Liver (tissue), 8 donors: ENCODE measurements at regions not wholly inside any gene's neighbourhood (a gene's known extent, or its start where the extent isn't known, plus 50 kb on each side); places are given as distances from the start of the nearest gene placed in this dataset.

Experiments
- DNase-seq: peaks from one replicate; pipeline ENCODE4 v3.0.0-alpha.2; 2017; ENCODE audit warnings: low spot score
- H3K27ac ChIP-seq, 2 donors: one replicate each; pipeline ENCODE4 v1.7.0; 2013; ENCODE audit warnings: inconsistent platforms in 2 of 2, low read length in 2 of 2, control low read depth in 1 of 2, low read depth in 1 of 2, mild to moderate bottlenecking in 1 of 2
- H3K27me3 ChIP-seq, 4 donors: one replicate each; pipeline versions ENCODE4 v1.6.1 to v1.7.0; 2013; ENCODE audit warnings: low read length in 3 of 4, inconsistent platforms in 1 of 4, mild to moderate bottlenecking in 1 of 4, moderate library complexity in 1 of 4; ENCODE audit not compliant: control insufficient read depth in 4 of 4, insufficient read depth in 4 of 4
- H3K36me3 ChIP-seq, 4 donors: one replicate each; pipeline versions ENCODE4 v1.6.1 to v1.7.0; 2013; ENCODE audit warnings: low read length in 3 of 4, mild to moderate bottlenecking in 3 of 4, low read depth in 1 of 4, moderate library complexity in 1 of 4; ENCODE audit not compliant: control insufficient read depth in 4 of 4, insufficient read depth in 3 of 4
- H3K4me1 ChIP-seq, 4 donors: one replicate each; pipeline versions ENCODE4 v1.6.1 to v1.7.0; 2013; ENCODE audit warnings: low read length in 3 of 4, mild to moderate bottlenecking in 3 of 4, moderate library complexity in 1 of 4; ENCODE audit not compliant: control insufficient read depth in 4 of 4, insufficient read depth in 4 of 4
- H3K4me3 ChIP-seq, 3 donors: one replicate each; pipeline versions ENCODE4 v1.6.1 to v1.7.0; 2013; ENCODE audit warnings: low read length in 3 of 3, control low read depth in 1 of 3, low read depth in 1 of 3, mild to moderate bottlenecking in 1 of 3
- H3K9ac ChIP-seq, 2 donors: one replicate each; pipeline ENCODE4 v1.7.0; 2013; ENCODE audit warnings: low read length in 2 of 2, mild to moderate bottlenecking in 2 of 2, moderate library complexity in 2 of 2, control low read depth in 1 of 2, low read depth in 1 of 2
- H3K9me3 ChIP-seq, 4 donors: one replicate each; pipeline versions ENCODE4 v1.6.1 to v1.7.0; 2013; ENCODE audit warnings: low read length in 3 of 4; ENCODE audit not compliant: control insufficient read depth in 4 of 4
- ATF3 ChIP-seq: IDR thresholded peaks from 2 replicates; pipeline ENCODE4 v1.6.1; 2016; ENCODE audit warnings: antibody characterized with exemption
- CTCF ChIP-seq: fragments of 150-350 bp; IDR thresholded peaks from 2 replicates; pipeline ENCODE4 v1.5.1; 2017; ENCODE audit warnings: improper control_type of control experiment, low read depth, low read length; ENCODE audit not compliant: missing input control
- EGR1 ChIP-seq, 2 donors: IDR thresholded peaks; 2 replicates each; pipeline ENCODE4 v1.6.1; 2016 to 2018; ENCODE audit warnings: antibody characterized with exemption in 2 of 2, low read depth in 2 of 2
- FOXA1 ChIP-seq: IDR thresholded peaks from 2 replicates; pipeline ENCODE4 v1.6.1; 2016; ENCODE audit warnings: antibody characterized with exemption
- FOXA2 ChIP-seq: IDR thresholded peaks from 2 replicates; pipeline ENCODE4 v1.6.1; 2016; ENCODE audit warnings: antibody characterized with exemption
- GABPA ChIP-seq, 2 donors: IDR thresholded peaks in 1 of 2; conservative IDR thresholded peaks in 1 of 2; 2 replicates each; pipeline ENCODE4 v1.6.1; 2016; ENCODE audit warnings: antibody characterized with exemption in 2 of 2, mild to moderate bottlenecking in 1 of 2, moderate library complexity in 1 of 2
- HNF4A ChIP-seq, 2 donors: conservative IDR thresholded peaks; 2 replicates each; pipeline ENCODE4 v1.6.1; 2016; ENCODE audit warnings: antibody characterized with exemption in 2 of 2, mild to moderate bottlenecking in 2 of 2
- HNF4G ChIP-seq: IDR thresholded peaks from 2 replicates; pipeline ENCODE4 v1.6.1; 2016; ENCODE audit warnings: antibody characterized with exemption
- JUND ChIP-seq, 2 donors: IDR thresholded peaks; 2 replicates each; pipeline ENCODE4 v1.6.1; 2016; ENCODE audit warnings: antibody characterized with exemption in 2 of 2
- MAX ChIP-seq: IDR thresholded peaks from 2 replicates; pipeline ENCODE4 v1.6.1; 2016; ENCODE audit warnings: antibody characterized with exemption
- REST ChIP-seq: IDR thresholded peaks from 2 replicates; pipeline ENCODE4 v1.6.1; 2016; ENCODE audit warnings: antibody characterized with exemption, mild to moderate bottlenecking
- RXRA ChIP-seq, 2 donors: IDR thresholded peaks; 2 replicates each; pipeline ENCODE4 v1.6.1; 2017 to 2018; ENCODE audit warnings: antibody characterized with exemption in 2 of 2, mild to moderate bottlenecking in 1 of 2
- SP1 ChIP-seq: IDR thresholded peaks from 2 replicates; pipeline ENCODE4 v1.6.1; 2018; ENCODE audit warnings: antibody characterized with exemption, mild to moderate bottlenecking
- TAF1 ChIP-seq: conservative IDR thresholded peaks from 2 replicates; pipeline ENCODE4 v1.6.1; 2016; ENCODE audit warnings: antibody characterized with exemption, mild to moderate bottlenecking
- YY1 ChIP-seq: IDR thresholded peaks from 2 replicates; pipeline ENCODE4 v1.6.1; 2016; ENCODE audit warnings: antibody characterized with exemption, mild to moderate bottlenecking
- ZBTB33 ChIP-seq: IDR thresholded peaks from 2 replicates; pipeline ENCODE4 v1.6.1; 2016; ENCODE audit warnings: antibody characterized with exemption
- WGBS: extraction: QIAGEN DNeasy Blood & Tissue Kit; methylation state at CpG from one replicate; pipeline ENCODE4 v1.1.7; 2013; 5-methylcytosine and 5-hydroxymethylcytosine counted together
- donor health status: healthy.
- donor health status: healthy.
- donor health status: healthy.
- donor health status: healthy.
- donor health status: healthy.

GRCh38 chr6:159444056-159444760, 248.8 kb downstream of the SOD2 start:
- Histone ChIP-seq H3K27me3 (no peaks in the 10 kb centered on the region), H3K4me1 (no peaks in the 10 kb centered on the region), H3K9ac (no peak overlapping the region), H3K36me3 (no peaks in the 10 kb centered on the region), H3K4me3 (no peak overlapping the region), H3K27ac (no peak overlapping the region), H3K9me3 (peaks cover 0 to 10% (median 0%) of the 10 kb centered on the region in 4 donors)
- 75% methylated on average over 8 of the region's 8 CpGs for WGBS
- TF ChIP-seq ZBTB33 (no peak), CTCF (no peak), GABPA (IDR thresholded peaks at IDR 0.05 in 1 of 2, conservative IDR thresholded peaks at IDR 0.05 in 1 of 2) (no peak), JUND (IDR thresholded peaks at IDR 0.05) (no peak), REST (no peak), HNF4A (conservative IDR thresholded peaks at IDR 0.05) (no peak), SP1 (no peak), MAX (no peak), TAF1 (no peak), EGR1 (IDR thresholded peaks at IDR 0.05; ENCODE audit: low read depth in 2 of 2) (no peak), YY1 (no peak), FOXA2 (no peak), RXRA (IDR thresholded peaks at IDR 0.05) (no peak), ATF3 (no peak), FOXA1 (no peak), HNF4G (no peak)
- DNase-seq: no peak
